NT2/D1 (cell line): ENCODE measurements at regions not wholly inside any gene's neighbourhood (a gene's known extent, or its start where the extent isn't known, plus 50 kb on each side); places are given as distances from the start of the nearest gene placed in this dataset.

Experiments
- DNase-seq: peaks from one replicate; pipeline ENCODE4 v3.0.0-alpha.2; 2011; ENCODE audit warnings: low read depth, low spot score
- H3K27me3 ChIP-seq: 2 replicates; pipeline ENCODE4 v1.6.0; 2011; ENCODE audit warnings: mild to moderate bottlenecking; ENCODE audit not compliant: insufficient read length, insufficient read depth
- H3K36me3 ChIP-seq: 2 replicates; pipeline ENCODE4 v1.6.1; 2011; ENCODE audit warnings: mild to moderate bottlenecking, low read length, mixed read lengths; ENCODE audit not compliant: insufficient read depth, insufficient read length
- H3K4me1 ChIP-seq: 2 replicates; pipeline ENCODE4 v1.5.1; 2011; ENCODE audit not compliant: insufficient read depth, insufficient read length
- H3K4me3 ChIP-seq: 2 replicates; pipeline ENCODE4 v1.5.1; 2011; ENCODE audit warnings: low read depth; ENCODE audit not compliant: insufficient read length
- H3K9ac ChIP-seq: 2 replicates; pipeline ENCODE4 v1.6.0; 2011; ENCODE audit warnings: low read depth; ENCODE audit not compliant: insufficient read length
- H3K9me3 ChIP-seq: 2 replicates; pipeline ENCODE4 v1.5.1; 2011; ENCODE audit warnings: mild to moderate bottlenecking, low read length; ENCODE audit not compliant: insufficient read depth
- SUZ12 ChIP-seq: IDR thresholded peaks from 2 replicates; pipeline ENCODE4 v1.6.1; 2011; ENCODE audit not compliant: insufficient read length, insufficient read depth; ENCODE audit errors: extremely low read depth
- YY1 ChIP-seq: IDR thresholded peaks from 2 replicates; pipeline ENCODE4 v1.6.1; 2011; ENCODE audit not compliant: insufficient read length, insufficient read depth
- ZNF274 ChIP-seq: IDR thresholded peaks from 2 replicates; pipeline ENCODE4 v1.6.1; 2011; ENCODE audit warnings: mild to moderate bottlenecking, low read depth, low read length

GRCh38 chr5:139741823-139742172, 53.8 kb upstream of the PSD2 start:
- Histone ChIP-seq H3K4me1 (peaks cover 24% of the 10 kb centered on the region), H3K27me3 (peaks cover 11% of the 10 kb centered on the region), H3K9ac (no peak overlapping the region), H3K36me3 (no peaks in the 10 kb centered on the region), H3K9me3 (no peaks in the 10 kb centered on the region), H3K4me3 (no peak overlapping the region)
- TF ChIP-seq SUZ12: no peak
- no peak for TF ChIP-seq ZNF274
- TF ChIP-seq YY1: no peak
- DNase-seq: no peak

DNA sequence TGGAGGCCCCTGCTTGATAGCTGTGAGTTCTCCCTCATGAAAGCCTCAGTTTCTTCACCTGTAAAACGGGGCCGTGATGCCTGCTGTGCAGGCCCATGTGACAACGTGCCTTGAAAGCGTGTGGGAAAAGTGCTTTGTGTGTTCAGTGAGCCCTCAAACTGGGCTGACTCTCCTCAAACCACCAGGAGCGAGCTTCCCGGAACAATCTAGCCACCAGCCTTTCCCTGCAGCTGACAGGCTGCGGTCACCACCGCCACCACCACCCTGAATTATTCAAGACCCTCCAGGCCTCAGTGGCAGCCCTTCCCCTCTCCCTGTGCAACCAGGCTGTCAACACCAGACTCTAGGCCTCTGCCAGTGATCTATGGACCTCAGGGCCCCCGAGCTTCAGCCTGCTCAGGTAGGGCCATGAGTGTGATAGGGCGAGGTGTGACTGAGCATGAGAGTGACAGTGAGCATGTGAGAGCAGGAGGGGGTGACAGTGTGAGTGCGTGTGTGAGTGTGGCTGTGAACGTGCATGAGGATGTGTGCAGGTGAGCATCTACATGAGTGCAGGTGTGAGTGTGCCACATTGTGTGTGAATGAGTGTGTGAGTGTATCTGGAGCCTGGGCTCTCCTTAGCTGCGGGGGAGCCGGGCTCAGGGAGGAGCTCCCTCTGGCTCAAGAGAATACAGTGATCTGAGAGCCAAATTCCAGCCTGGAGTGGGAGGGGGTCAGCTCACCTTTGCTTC, 53.3 kb upstream of the PSD2 start:
- H3K4me1 ChIP-seq: peaks cover 24% of the 10 kb centered on the region
- no peaks in the 10 kb centered on the region for H3K36me3 ChIP-seq
- DNase-seq: no peak
- H3K4me3 ChIP-seq: no peak overlapping the region
- no peaks in the 10 kb centered on the region for H3K9me3 ChIP-seq
- TF ChIP-seq SUZ12 (no peak), YY1 (no peak), ZNF274 (no peak)
- H3K27me3 ChIP-seq: peaks cover 12% of the 10 kb centered on the region
- H3K9ac ChIP-seq: no peak overlapping the region

DNA sequence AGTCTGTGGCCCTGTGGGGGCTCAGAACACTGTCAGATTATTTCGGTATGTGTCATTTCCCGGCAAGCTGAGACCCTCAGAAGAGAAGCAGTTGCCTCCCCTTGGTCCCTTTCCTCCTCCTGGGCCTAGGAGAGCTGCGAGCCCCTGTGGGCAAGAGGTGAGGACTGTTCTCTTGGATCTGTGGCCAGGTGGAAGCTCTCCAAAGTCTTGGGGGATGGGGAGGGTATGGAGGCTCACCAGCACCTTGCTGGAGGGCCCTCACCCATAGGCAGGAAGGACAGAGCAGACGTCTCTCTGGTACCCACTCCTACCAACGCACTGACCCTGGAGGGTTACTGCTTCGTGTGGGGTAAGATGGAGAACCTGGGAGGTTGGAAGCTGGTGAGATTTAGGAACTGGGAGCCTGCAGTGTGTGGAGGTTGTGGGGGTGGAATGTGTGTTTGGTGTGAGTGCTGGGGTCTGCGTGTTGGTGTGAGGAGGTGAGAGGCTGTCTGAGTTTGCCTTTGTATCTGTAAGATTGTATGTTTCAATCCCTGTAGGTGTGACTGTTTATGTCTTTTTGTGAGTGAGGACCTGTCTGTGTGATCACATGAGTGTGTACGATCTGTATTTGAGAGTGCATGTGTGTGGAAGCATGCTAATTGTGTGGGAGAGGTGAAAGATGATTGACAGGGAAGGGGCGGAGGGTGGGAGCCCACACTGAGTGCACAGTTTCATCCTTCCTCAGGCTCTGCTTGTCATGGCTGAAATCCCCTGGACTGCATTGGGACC, 52.4 kb upstream of the PSD2 start:
- Histone ChIP-seq H3K9ac (no peak overlapping the region), H3K4me3 (no peak overlapping the region), H3K36me3 (no peaks in the 10 kb centered on the region), H3K9me3 (no peaks in the 10 kb centered on the region), H3K4me1 (peaks cover 25% of the 10 kb centered on the region), H3K27me3 (peaks cover 20% of the 10 kb centered on the region)
- DNase-seq: no peak
- no peak for TF ChIP-seq ZNF274
- TF ChIP-seq SUZ12: no peak
- TF ChIP-seq YY1: no peak

DNA sequence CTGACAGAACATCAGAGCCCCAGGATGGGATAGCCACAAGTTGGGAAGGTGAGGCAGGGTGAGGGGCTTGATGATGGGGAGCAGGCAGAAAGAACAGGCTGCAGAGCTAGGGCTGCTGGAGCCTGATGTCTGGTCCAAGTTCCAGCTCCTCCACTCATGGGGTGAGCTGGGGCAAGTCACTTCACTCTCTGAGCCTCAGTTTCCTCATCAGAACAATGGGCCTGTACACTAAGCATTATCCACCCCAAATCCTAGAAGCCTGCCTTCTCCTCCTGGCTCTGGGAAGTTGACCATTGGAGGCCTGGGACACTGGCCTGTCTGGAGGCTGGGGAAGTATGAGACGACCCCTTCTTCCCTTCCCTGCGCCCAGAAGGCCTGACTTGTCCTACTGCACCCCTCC, 51.8 kb upstream of the PSD2 start:
- no peak for TF ChIP-seq SUZ12
- TF ChIP-seq ZNF274: no peak
- TF ChIP-seq YY1: no peak
- Histone ChIP-seq H3K36me3 (no peaks in the 10 kb centered on the region), H3K27me3 (peaks cover 27% of the 10 kb centered on the region), H3K9ac (peak overlapping the region; percentile 13), H3K4me1 (peaks cover 26% of the 10 kb centered on the region), H3K4me3 (no peak overlapping the region), H3K9me3 (no peaks in the 10 kb centered on the region)
- no peak for DNase-seq

GRCh38 chr5:139744471-139745131, 51.0 kb upstream of the PSD2 start:
- Histone ChIP-seq H3K4me3 (no peak overlapping the region), H3K9ac (peak overlapping the region; percentile 66), H3K27me3 (peaks cover 35% of the 10 kb centered on the region), H3K36me3 (no peaks in the 10 kb centered on the region), H3K9me3 (no peaks in the 10 kb centered on the region), H3K4me1 (peaks cover 22% of the 10 kb centered on the region)
- no peak for TF ChIP-seq SUZ12
- TF ChIP-seq ZNF274: no peak
- no peak for TF ChIP-seq YY1
- DNase-seq: no peak

- peaks cover 19% of the 10 kb centered on the region for H3K4me1 ChIP-seq
- H3K36me3 ChIP-seq: no peaks in the 10 kb centered on the region
- peak overlapping the region; percentile 12 for H3K4me3 ChIP-seq
- H3K9me3 ChIP-seq: no peaks in the 10 kb centered on the region
- DNase-seq: no peak
- H3K27me3 ChIP-seq: peaks cover 37% of the 10 kb centered on the region
- no peak for TF ChIP-seq SUZ12
- no peak for TF ChIP-seq ZNF274
- TF ChIP-seq YY1: no peak
- H3K9ac ChIP-seq: peak overlapping the region; percentile 66
Observed at GRCh38 chr5:139745132-139745799, 50.3 kb upstream of the PSD2 start.
